Endothelial cell of umbilical vein (primary cell): ENCODE measurements at regions not wholly inside any gene's neighbourhood (a gene's known extent, or its start where the extent isn't known, plus 50 kb on each side); places are given as distances from the start of the nearest gene placed in this dataset.

Experiments
- BruUV-seq: library from RNA; stranded (reverse); fragments of 400-500 nt; replicated peaks from 2 replicates; lab custom pipeline; 2021; lab: Mats Ljungman, UMichigan
- CTCF ChIA-PET: fragments of 300-600, 350-600 bp; sonication (Branson Sonifier 250); formaldehyde crosslinking; loops from one replicate; lab custom pipeline; 2021; ENCODE audit warnings: antibody characterized with exemption, inconsistent platforms; lab: Charles Lee
- POLR2A ChIA-PET: fragments of 300-600, 350-600 bp; sonication (Branson Sonifier 250); formaldehyde crosslinking; loops from one replicate; lab custom pipeline; 2021; ENCODE audit warnings: antibody characterized with exemption, inconsistent platforms; lab: Charles Lee
- DNase-seq: peaks from one replicate; pipeline ENCODE4 v3.0.0-alpha.2; 2011; ENCODE audit warnings: low read depth, low spot score
- FAIRE-seq: peaks from 2 replicates; lab custom pipeline; 2011; peaks lifted over from hg19 to GRCh38; lab: Jason Lieb, UNC
- H2AFZ ChIP-seq: 2 replicates; pipeline ENCODE4 v1.6.0; 2012; ENCODE audit warnings: low read depth, low read length, control low read depth, inconsistent platforms
- H3K27ac ChIP-seq: 2 replicates; pipeline ENCODE4 v1.5.1; 2011; ENCODE audit warnings: low read depth, mild to moderate bottlenecking, control low read depth, low read length, moderate library complexity; ENCODE audit not compliant: insufficient read depth
- H3K27me3 ChIP-seq, 2 experiments: 2 replicates each; pipeline versions ENCODE4 v1.6.0 to v1.6.1; 2011; ENCODE audit warnings: low read length in 2 of 2, mixed read lengths in 1 of 2; ENCODE audit not compliant: control insufficient read depth in 2 of 2, insufficient read depth in 2 of 2
- H3K36me3 ChIP-seq, 2 experiments: 2 replicates in 1 of 2; 3 replicates in 1 of 2; pipeline ENCODE4 v1.5.1; 2011; ENCODE audit warnings: low read length in 2 of 2, mild to moderate bottlenecking in 1 of 2, moderate library complexity in 1 of 2; ENCODE audit not compliant: control insufficient read depth in 2 of 2, insufficient read depth in 2 of 2; ENCODE audit errors: extremely low read depth in 1 of 2
- H3K4me1 ChIP-seq: 3 replicates; pipeline ENCODE4 v1.5.1; 2011; ENCODE audit warnings: mild to moderate bottlenecking, low read length; ENCODE audit not compliant: control insufficient read depth, insufficient read depth; ENCODE audit errors: extremely low read depth
- H3K4me2 ChIP-seq: 2 replicates; pipeline ENCODE4 v1.6.1; 2011; ENCODE audit warnings: low read length, control low read depth, mixed read lengths; ENCODE audit not compliant: insufficient read depth
- H3K4me3 ChIP-seq, 3 experiments: fragments of 200-600 bp in 1 of 3; sonication (generic), shearing (Covaris generic) in 1 of 3; replicated peaks in 1 of 3; 2 replicates each; pipeline ENCODE4 v1.5.1; 2011 to 2016; ENCODE audit warnings: control low read depth in 3 of 3, low read length in 3 of 3, mild to moderate bottlenecking in 2 of 3, inconsistent platforms in 1 of 3, low read depth in 1 of 3, moderate library complexity in 1 of 3; ENCODE audit not compliant: insufficient read depth in 1 of 3
- H3K79me2 ChIP-seq: 2 replicates; pipeline ENCODE4 v1.6.0; 2012; ENCODE audit warnings: low read length, inconsistent platforms; ENCODE audit not compliant: control insufficient read depth, insufficient read depth
- H3K9ac ChIP-seq: replicated peaks from 2 replicates; pipeline ENCODE3; 2011; ENCODE audit warnings: low read length, control low read depth; ENCODE audit not compliant: insufficient read depth; ENCODE audit errors: extremely low read depth
- H3K9me1 ChIP-seq: replicated peaks from 3 replicates; pipeline ENCODE4 v1.6.0; 2011; ENCODE audit warnings: mild to moderate bottlenecking, low read length; ENCODE audit not compliant: control insufficient read depth, insufficient read depth; ENCODE audit errors: extremely low read depth
- H3K9me3 ChIP-seq: replicated peaks from 2 replicates; pipeline ENCODE4 v1.5.1; 2012; ENCODE audit warnings: low read length, inconsistent platforms; ENCODE audit not compliant: control insufficient read depth, insufficient read depth
- H4K20me1 ChIP-seq: replicated peaks from 2 replicates; pipeline ENCODE3; 2011; ENCODE audit warnings: mild to moderate bottlenecking, low read length; ENCODE audit not compliant: control insufficient read depth, insufficient read depth; ENCODE audit errors: extremely low read depth
- CTCF ChIP-seq, 2 donors: IDR thresholded peaks; 1 replicate in 1 of 2; 2 replicates in 1 of 2; pipeline ENCODE4 v1.5.1; 2011; ENCODE audit warnings: low read length in 2 of 2, mild to moderate bottlenecking in 2 of 2, moderate library complexity in 2 of 2, control low read depth in 1 of 2, inconsistent platforms in 1 of 2, low read depth in 1 of 2; ENCODE audit not compliant: insufficient read depth in 1 of 2; ENCODE audit errors: extremely low read depth in 1 of 2
- FOS ChIP-seq: IDR thresholded peaks from 2 replicates; pipeline ENCODE4 v1.6.1; 2011; ENCODE audit warnings: mild to moderate bottlenecking, low read length, moderate library complexity, borderline replicate concordance; ENCODE audit not compliant: insufficient read depth
- GATA2 ChIP-seq: IDR thresholded peaks from 2 replicates; pipeline ENCODE4 v1.7.0; 2011; ENCODE audit warnings: low read depth, mild to moderate bottlenecking, moderate library complexity, mixed read lengths, low read length; ENCODE audit not compliant: insufficient read length, insufficient read depth
- JUN ChIP-seq: IDR thresholded peaks from 2 replicates; pipeline ENCODE4 v1.6.1; 2011; ENCODE audit warnings: borderline replicate concordance, low read depth; ENCODE audit not compliant: insufficient read length, insufficient read depth
- MAX ChIP-seq: IDR thresholded peaks from 2 replicates; pipeline ENCODE4 v1.6.1; 2011; ENCODE audit not compliant: insufficient read depth, insufficient read length
- MYC ChIP-seq: IDR thresholded peaks from one replicate; pipeline ENCODE4 v1.6.1; 2011; ENCODE audit warnings: mild to moderate bottlenecking, low read depth, low read length
- POLR2A ChIP-seq: IDR thresholded peaks from 2 replicates; pipeline ENCODE4 v1.6.1; 2012; ENCODE audit warnings: low read depth, mild to moderate bottlenecking, control low read depth, low read length
- dilution Hi-C: fragments of 300-500 bp; cut with MboI; formaldehyde crosslinking; loops from one replicate; pipeline ENCODE4 v1.15.0; 2019; ENCODE audit warnings: low sequenced_read_pairs; ENCODE audit not compliant: extremely low pct_ligation_motif_present
- intact Hi-C: fragments of 100-400 bp; cut with micrococcal nuclease; formaldehyde crosslinking; loops from one replicate; pipeline ENCODE4 v1.10.0; 2022

- Histone ChIP-seq H3K79me2 (no peaks in the 10 kb centered on the region), H3K9ac (no peak overlapping the region), H3K27ac (no peak overlapping the region), H3K4me3 (no peak overlapping the region), H3K4me2 (no peak overlapping the region), H3K9me1 (no peaks in the 10 kb centered on the region), H4K20me1 (no peaks in the 10 kb centered on the region), H3K4me1 (peaks cover 11% of the 10 kb centered on the region), H3K27me3 (no peaks in the 10 kb centered on the region), H3K9me3 (no peaks in the 10 kb centered on the region), H3K36me3 (no peaks in the 10 kb centered on the region), H2AFZ (no peak overlapping the region)
- POLR2A ChIA-PET = no interaction called here
- intact Hi-C loops (no loop called here), dilution Hi-C loops (no loop called here)
- no TSS peak for BruUV-seq
- DNase-seq (no peak), FAIRE-seq (no peak)
- TF ChIP-seq GATA2 = no peak
- TF ChIP-seq FOS = no peak
- TF ChIP-seq MAX = no peak
- CTCF ChIA-PET = interaction anchor here (5.6 kb wide), 1 partner anchor 46 kb away, joined by 104 read pairs; no protein-coding TSS in a partner anchor
Observed at GRCh38 chr14:66405158-66405557, 81.0 kb upstream of the CCDC196 start.

GRCh38 chr14:66413901-66414300 is 72.3 kb upstream of the CCDC196 start:
- Histone ChIP-seq H4K20me1 (no peaks in the 10 kb centered on the region), H3K4me1 (no peaks in the 10 kb centered on the region), H3K9me3 (no peaks in the 10 kb centered on the region), H3K9me1 (no peaks in the 10 kb centered on the region), H3K27ac (no peak overlapping the region), H3K79me2 (no peaks in the 10 kb centered on the region), H3K4me3 (no peak overlapping the region), H3K27me3 (peaks cover 0 to 2% of the 10 kb centered on the region in 2 experiments), H3K4me2 (no peak overlapping the region), H3K9ac (no peak overlapping the region), H2AFZ (no peak overlapping the region), H3K36me3 (no peaks in the 10 kb centered on the region)
- no TSS peak for BruUV-seq
- DNase-seq (no peak), FAIRE-seq (no peak)
- CTCF ChIA-PET = interaction anchor here (1.2 to 1.6 kb wide), 2 partner anchors 11 to 23 kb away, joined by 3 to 6 read pairs; no protein-coding TSS in a partner anchor
- dilution Hi-C loops = no loop called here
- intact Hi-C loops = no loop called here
- TF ChIP-seq POLR2A (no peak), FOS (no peak), JUN (no peak), MAX (no peak), CTCF (IDR thresholded peaks at IDR 0.05; ENCODE audit: extremely low read depth in 1 of 2, insufficient read depth in 1 of 2, low read depth in 1 of 2, low read length in 2 of 2) (no peak), MYC (no peak), GATA2 (no peak)
- POLR2A ChIA-PET = no interaction called here
